Middle frontal gyrus (tissue), 1 donor: ENCODE measurements at regions not wholly inside any gene's neighbourhood (a gene's known extent, or its start where the extent isn't known, plus 50 kb on each side); places are given as distances from the start of the nearest gene placed in this dataset.
"Not testable (repeated sequence)": the region's sequence is repeated elsewhere in the genome, so short reads cannot be mapped to it uniquely, and the experiment has no call there.

ENCODE experiments used
- DNase-seq: peaks from one replicate; pipeline ENCODE4 v3.0.0-alpha.2; 2015; ENCODE audit warnings: low spot score; ENCODE audit errors: extremely low spot score

GRCh38 chr2:212791569-212791968 is 253.0 kb upstream of the ERBB4 start:
- DNase-seq = no peak

GRCh38 chr2:212786088-212786487 is 247.5 kb upstream of the ERBB4 start:
- DNase-seq = not testable (repeated sequence)

- DNase-seq = peak; percentile 30
Measured at GRCh38 chr2:212777020-212777491, 238.5 kb upstream of the ERBB4 start.

GRCh38 chr2:212773808-212774339 is 235.3 kb upstream of the ERBB4 start:
- no peak for DNase-seq

DNA sequence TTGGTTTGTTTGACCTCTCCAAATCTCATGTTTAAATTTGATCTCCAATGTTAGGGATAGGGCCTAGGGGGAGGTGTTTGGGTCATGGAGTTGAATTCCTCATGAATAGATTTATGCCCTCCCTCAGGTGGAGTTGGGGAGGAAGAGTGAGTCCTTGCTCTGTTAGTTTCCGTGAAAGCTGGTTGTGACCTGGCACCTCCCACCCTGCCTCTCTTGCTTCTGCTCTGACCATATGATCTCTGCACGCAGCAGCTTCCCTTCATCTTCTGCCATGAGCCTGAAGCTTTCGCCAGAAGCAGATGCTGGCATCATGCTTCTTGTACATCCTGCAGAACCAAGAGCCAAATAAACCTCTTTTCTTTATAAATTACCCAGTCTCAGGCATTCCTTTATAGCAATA is 231.6 kb upstream of the ERBB4 start:
- no peak for DNase-seq

- no peak for DNase-seq
Measured at GRCh38 chr2:212766921-212767320, 228.3 kb upstream of the ERBB4 start.

- no peak for DNase-seq
Measured at GRCh38 chr2:212752730-212753351, 214.2 kb upstream of the ERBB4 start.

DNA sequence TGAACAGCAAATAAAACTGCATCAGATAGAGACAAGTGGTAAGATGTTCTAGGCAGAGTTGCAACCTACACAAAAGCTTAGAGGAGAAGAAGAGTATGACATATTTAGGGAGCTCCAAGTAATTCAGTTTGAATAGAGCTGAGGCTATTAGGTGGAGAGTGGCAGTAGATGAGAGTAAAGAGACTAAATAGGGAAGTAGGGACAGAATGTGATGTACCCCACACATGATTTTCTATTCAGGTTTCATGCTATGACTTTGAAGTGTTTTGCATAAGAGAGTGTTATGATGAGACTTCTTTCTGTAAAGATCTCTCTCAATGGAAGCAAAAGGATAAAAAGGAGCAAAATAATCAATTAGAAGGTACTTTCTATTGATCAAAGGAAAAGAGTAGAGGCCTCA is 206.8 kb upstream of the ERBB4 start:
- no peak for DNase-seq

DNA sequence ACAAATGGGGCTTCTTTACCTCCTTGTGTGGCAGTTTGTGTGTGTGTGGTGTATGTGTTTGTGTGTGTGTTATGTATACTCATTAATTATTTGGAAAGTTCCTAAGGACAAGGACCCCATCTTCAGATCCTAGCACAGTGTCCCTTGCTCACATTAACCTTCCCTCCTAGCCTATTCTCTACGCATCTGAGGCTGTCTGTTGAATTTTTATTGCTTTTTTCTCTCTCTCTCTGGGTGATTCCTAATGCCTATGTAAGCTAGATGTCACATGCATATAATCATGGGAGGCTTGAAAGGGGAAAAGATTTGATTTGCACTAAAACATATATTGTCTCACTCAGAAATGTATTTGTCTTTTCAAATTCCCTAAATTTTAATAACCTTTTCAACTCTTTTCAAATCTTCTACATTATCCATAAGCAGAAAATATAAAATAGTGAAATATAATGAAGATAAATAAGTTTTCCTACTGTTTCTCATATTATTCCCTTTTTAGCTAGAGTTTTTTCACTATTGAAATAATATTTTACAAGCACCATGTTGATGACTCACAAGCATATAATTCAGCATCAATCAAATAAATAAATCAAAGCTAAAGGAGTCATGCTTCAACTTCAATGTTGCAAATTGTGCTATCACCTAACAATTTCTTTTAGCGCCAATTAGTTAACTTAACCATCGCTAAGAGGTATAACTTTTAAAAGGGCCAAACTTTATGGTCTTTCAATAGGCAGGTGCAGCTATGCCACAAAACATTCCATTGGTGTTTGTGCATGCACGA is 199.0 kb upstream of the ERBB4 start:
- no peak for DNase-seq

GRCh38 chr2:212736385-212736726 is 197.8 kb upstream of the ERBB4 start:
- DNase-seq = no peak

- no peak for DNase-seq
Measured at GRCh38 chr2:212733273-212733672, 194.7 kb upstream of the ERBB4 start.

DNA sequence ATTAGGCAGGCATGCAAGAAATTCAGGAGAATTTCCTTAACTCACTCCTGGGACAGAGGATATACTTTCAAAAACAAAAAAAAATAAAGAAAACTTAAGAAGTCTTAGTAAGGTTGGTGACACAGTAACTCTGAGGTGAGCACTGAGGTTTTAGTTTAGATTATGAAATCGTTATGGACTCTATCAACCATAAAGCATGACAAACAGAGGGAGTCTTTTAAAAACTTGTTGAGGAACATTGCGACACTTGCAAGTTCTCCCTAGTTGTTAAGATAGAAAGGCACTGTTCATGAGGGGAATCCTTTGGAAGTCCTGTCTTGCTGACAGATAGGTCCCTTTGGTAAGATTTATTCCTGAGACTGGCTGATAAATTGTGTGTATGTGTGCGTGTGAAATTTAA is 194.3 kb upstream of the ERBB4 start:
- DNase-seq = no peak

GRCh38 chr2:212730994-212731393 is 192.4 kb upstream of the ERBB4 start:
- DNase-seq = no peak

- no peak for DNase-seq
Measured at GRCh38 chr2:212728717-212729116, 190.1 kb upstream of the ERBB4 start.

GRCh38 chr2:212727751-212728150 is 189.1 kb upstream of the ERBB4 start:
- no peak for DNase-seq

GRCh38 chr2:212726403-212726802 is 187.8 kb upstream of the ERBB4 start:
- DNase-seq = no peak

GRCh38 chr2:212725180-212725579 is 186.6 kb upstream of the ERBB4 start:
- no peak for DNase-seq

DNA sequence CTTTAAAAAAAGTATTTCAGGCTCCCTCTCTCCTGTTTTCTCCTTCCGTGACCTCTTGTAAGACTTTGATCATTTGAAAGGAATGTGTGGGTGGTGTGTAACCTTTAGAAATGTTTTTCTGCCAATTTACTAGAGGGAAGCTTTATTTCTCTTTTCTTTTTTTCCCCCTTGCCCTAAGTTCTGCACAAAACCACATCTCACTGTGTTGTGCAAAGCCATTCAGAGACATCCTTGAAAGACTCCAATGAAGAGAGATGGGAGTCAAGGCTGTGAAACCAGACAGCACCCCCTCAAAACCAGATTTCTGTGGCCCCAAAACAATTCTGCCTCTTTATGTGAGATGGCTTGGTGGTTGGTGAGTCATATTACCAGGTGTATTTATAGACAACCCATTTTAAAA is 184.6 kb upstream of the ERBB4 start:
- DNase-seq = no peak

- DNase-seq = no peak
Measured at GRCh38 chr2:212722046-212722445, 183.4 kb upstream of the ERBB4 start.

- DNase-seq = no peak
Measured at GRCh38 chr2:212721026-212721451, 182.4 kb upstream of the ERBB4 start.

DNA sequence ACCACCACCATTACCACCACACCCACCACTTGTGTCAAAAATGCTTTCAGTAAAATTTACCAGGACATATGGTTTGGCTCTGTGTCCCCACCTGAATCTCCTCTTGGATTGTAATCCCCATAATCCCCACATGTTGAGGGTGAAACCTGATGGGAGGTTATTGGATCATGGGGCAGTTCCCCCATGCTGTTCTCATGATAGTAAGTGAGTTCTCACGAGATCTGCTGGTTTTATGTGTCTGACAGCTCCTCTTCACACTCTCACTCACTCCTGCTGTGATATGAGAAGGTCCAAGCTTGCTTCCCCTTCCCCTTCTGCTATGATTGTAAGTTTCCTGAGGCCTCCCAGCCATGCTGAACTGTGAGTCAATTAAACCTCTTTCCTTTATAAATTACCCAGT is 176.8 kb upstream of the ERBB4 start:
- DNase-seq = not testable (repeated sequence)

GRCh38 chr2:212713681-212714080 is 175.1 kb upstream of the ERBB4 start:
- DNase-seq = no peak

- DNase-seq = no peak
Measured at GRCh38 chr2:212712991-212713390, 174.4 kb upstream of the ERBB4 start.
